Esophagus squamous epithelium (tissue), 5 donors: ENCODE measurements at regions not wholly inside any gene's neighbourhood (a gene's known extent, or its start where the extent isn't known, plus 50 kb on each side); places are given as distances from the start of the nearest gene placed in this dataset.

Experiments
- DNase-seq: peaks from one replicate; lab custom pipeline; 2025; lab: John Stamatoyannopoulos, UW
- H3K27ac ChIP-seq, 4 donors: fragments of 200-600 bp; sonication (generic); one replicate each; pipeline ENCODE4 v1.5.1; 2016 to 2019; ENCODE audit warnings: mild to moderate bottlenecking in 1 of 4
- H3K27me3 ChIP-seq, 4 donors: fragments of 200-600 bp; sonication (generic); 1 replicate in 3 of 4; 2 replicates in 1 of 4; pipeline versions ENCODE4 v1.5.1 to v1.6.0; 2017 to 2021; ENCODE audit warnings: antibody characterized with exemption in 1 of 4
- H3K36me3 ChIP-seq, 3 donors: fragments of 200-600 bp; sonication (generic); one replicate each; pipeline ENCODE4 v1.5.1; 2016 to 2019
- H3K4me1 ChIP-seq, 3 donors: fragments of 200-600 bp; sonication (generic); one replicate each; pipeline ENCODE4 v1.5.1; 2017 to 2019
- H3K4me3 ChIP-seq, 4 donors: fragments of 200-600 bp; sonication (generic); 1 replicate in 3 of 4; 2 replicates in 1 of 4; pipeline ENCODE4 v1.5.1; 2016 to 2019; ENCODE audit warnings: mild to moderate bottlenecking in 2 of 4, moderate library complexity in 1 of 4
- H3K9me3 ChIP-seq, 3 donors: fragments of 200-600 bp; sonication (generic); one replicate each; pipeline ENCODE4 v1.5.1; 2016 to 2019
- POLR2A ChIP-seq, 4 donors: fragments of 450-650 bp; IDR thresholded peaks; one replicate each; pipeline ENCODE4 v1.6.1; 2017; ENCODE audit warnings: antibody characterized with exemption in 4 of 4, mild to moderate bottlenecking in 4 of 4, moderate library complexity in 3 of 4
- WGBS, 2 donors: methylation state at CpG; one replicate each; pipeline ENCODE4 v1.1.5; 2018; 5-methylcytosine and 5-hydroxymethylcytosine counted together
- intact Hi-C: fragments of 100-400 bp; cut with DNase I; formaldehyde crosslinking; loops from one replicate; pipeline ENCODE4 v1.15.0; 2022
- TF ChIP-seq, protein P1 (sequence below), 6 experiments: fragments of 450-650 bp in 4 of 6; fragments of 200-600 bp in 2 of 6; sonication (generic) in 2 of 6; IDR thresholded peaks; one replicate each; pipeline ENCODE4 v1.5.1; 2016 to 2019; ENCODE audit warnings: antibody characterized with exemption in 6 of 6, mild to moderate bottlenecking in 4 of 6, moderate library complexity in 4 of 6
- donor health status: DM: yes; HTN: yes; CAD: no.

DNA sequence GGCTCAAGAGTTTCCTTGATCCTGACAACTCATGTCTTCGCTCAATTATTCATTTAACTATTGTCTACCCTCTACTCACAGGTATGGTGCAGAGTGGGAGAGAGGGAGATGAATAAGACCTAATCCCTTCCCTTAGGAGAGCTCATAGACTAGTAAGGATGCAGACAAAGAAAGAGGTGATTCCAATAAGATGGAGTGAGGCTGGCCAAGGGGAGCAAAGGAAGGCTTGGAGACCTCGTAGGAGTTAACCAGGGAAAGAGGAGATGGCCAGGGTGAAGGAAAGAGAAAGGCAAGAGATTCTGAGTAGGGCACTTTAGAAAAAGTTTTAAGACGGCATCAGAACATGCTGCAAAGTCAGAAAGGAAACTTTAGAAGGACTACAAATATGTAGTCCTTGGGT, 588.5 kb downstream of the VRK1 start:
- Histone ChIP-seq H3K27me3 (peaks cover 0 to 5% (median 0%) of the 10 kb centered on the region in 4 donors), H3K27ac (no peak overlapping the region), H3K4me3 (no peak overlapping the region), H3K36me3 (no peaks in the 10 kb centered on the region), H3K9me3 (no peaks in the 10 kb centered on the region), H3K4me1 (peaks cover 0 to 8% (median 0%) of the 10 kb centered on the region in 3 donors)
- intact Hi-C loops: no loop called here
- no peak for DNase-seq
- TF ChIP-seq, protein P1, sequence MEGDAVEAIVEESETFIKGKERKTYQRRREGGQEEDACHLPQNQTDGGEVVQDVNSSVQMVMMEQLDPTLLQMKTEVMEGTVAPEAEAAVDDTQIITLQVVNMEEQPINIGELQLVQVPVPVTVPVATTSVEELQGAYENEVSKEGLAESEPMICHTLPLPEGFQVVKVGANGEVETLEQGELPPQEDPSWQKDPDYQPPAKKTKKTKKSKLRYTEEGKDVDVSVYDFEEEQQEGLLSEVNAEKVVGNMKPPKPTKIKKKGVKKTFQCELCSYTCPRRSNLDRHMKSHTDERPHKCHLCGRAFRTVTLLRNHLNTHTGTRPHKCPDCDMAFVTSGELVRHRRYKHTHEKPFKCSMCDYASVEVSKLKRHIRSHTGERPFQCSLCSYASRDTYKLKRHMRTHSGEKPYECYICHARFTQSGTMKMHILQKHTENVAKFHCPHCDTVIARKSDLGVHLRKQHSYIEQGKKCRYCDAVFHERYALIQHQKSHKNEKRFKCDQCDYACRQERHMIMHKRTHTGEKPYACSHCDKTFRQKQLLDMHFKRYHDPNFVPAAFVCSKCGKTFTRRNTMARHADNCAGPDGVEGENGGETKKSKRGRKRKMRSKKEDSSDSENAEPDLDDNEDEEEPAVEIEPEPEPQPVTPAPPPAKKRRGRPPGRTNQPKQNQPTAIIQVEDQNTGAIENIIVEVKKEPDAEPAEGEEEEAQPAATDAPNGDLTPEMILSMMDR (IDR thresholded peaks at IDR 0.05): no peak
- WGBS, 2 donors: 72 to 74% methylated on average over 3 of the region's 3 CpGs

DNA sequence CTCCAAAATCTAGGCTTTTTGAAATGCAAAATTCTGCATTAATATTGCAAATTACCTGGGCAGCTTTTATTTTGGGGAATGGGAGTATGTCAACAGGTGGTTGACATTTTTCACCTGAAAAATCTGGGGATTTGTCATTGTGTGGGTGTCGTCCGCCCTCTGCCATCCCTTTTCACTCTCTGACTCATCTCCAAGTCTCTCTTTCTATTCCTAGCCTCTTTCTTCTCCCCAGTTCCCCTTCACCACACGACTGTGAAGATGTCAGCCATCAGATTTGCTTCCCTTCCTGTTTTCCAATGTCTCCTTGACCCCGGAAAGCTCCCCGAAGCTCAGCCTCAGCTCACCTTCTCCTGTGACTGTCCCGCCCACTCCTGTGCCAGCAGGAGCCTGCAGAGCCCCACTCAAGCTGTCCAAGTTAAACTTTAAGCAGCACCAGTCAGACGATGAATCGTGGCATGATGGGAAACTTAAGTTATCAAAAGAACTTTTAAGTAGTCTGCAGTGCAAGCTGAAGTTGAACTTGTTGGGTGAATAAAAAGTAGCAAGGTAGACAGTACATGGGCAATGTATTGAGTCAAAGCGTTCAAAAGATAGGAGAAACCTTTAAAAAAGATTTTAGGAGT, 590.2 kb downstream of the VRK1 start:
- Histone ChIP-seq H3K9me3 (no peaks in the 10 kb centered on the region), H3K27ac (no peak overlapping the region), H3K27me3 (peaks cover 0 to 5% (median 0%) of the 10 kb centered on the region in 4 donors), H3K4me3 (no peak overlapping the region), H3K36me3 (no peaks in the 10 kb centered on the region), H3K4me1 (peaks cover 0 to 8% (median 0%) of the 10 kb centered on the region in 3 donors)
- TF ChIP-seq, protein P1 (IDR thresholded peaks at IDR 0.05): no peak
- no peak for TF ChIP-seq POLR2A (IDR thresholded peaks at IDR 0.05)
- 45% methylated on average over 8 to 9 of the region's 9 CpGs for WGBS, 2 donors
- intact Hi-C loops: no loop called here
- no peak for DNase-seq

DNA sequence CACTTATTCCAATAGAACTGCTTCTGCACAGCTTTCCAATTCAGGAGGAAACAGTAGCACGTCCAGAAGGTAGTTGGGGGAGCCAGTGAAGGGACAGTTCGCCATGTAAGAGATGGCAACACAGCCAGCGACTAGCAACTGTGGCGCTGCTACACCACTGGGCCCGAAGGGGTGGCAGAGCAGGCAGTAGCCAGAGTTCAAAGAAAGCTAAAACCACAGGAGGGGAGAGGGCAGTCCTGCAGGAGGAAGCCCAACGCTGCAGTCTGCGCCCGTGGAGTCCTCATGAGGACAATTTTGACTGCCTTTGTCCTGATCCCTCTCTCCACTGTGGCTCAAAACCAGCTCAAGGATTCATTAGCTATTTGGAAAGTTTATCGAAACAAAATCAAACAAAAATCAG, 591.2 kb downstream of the VRK1 start:
- WGBS, 2 donors: 62 to 74% methylated on average over 7 to 9 of the region's 9 CpGs
- no peak overlapping the region for H3K27ac ChIP-seq

DNA sequence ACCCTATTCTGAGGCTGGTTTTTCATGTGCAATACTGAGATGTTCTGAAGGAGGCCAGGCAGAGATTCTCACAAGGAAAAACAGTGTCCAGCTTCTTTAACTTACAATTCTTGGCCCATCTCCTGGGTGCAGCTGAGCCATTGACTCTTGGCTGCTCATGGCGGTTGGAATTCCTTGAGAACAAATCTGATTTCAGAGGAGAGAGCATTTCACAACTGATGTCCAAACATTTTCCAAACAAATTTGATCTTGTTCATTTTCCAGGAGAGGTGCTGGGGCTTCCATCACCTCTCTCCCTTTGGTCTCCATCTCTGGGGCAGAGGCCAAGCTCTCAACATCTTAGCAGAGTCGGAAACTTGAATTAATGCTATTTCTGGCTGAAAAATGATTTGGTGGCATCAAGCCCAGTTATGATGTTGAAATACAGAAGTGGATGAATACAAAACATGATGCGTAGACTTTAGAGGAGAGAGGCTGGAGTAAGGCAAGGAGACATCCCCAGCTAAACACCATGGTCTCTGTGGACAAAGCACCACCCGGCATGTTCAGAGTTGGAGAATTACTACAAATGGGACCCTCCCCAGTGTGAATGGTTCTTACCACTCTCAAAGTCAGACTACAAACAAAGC, 593.0 kb downstream of the VRK1 start:
- Histone ChIP-seq H3K27ac (peak overlapping the region in 1 of 4 donors; percentile 47), H3K4me1 (no peaks in the 10 kb centered on the region), H3K9me3 (no peaks in the 10 kb centered on the region), H3K27me3 (peaks cover 0 to 26% (median 0%) of the 10 kb centered on the region in 4 donors), H3K4me3 (no peak overlapping the region), H3K36me3 (no peaks in the 10 kb centered on the region)
- DNase-seq: no peak
- no peak for TF ChIP-seq POLR2A (IDR thresholded peaks at IDR 0.05)
- TF ChIP-seq, protein P1 (IDR thresholded peaks at IDR 0.05): no peak
- intact Hi-C loops: no loop called here
- 66 to 75% methylated on average over 3 to 4 of the region's 4 CpGs for WGBS, 2 donors

More for the DNA sequence above, 591.2 kb downstream of the VRK1 start:
- Histone ChIP-seq H3K9me3 (no peaks in the 10 kb centered on the region), H3K36me3 (no peaks in the 10 kb centered on the region), H3K4me3 (no peak overlapping the region), H3K27me3 (peaks cover 0 to 15% (median 0%) of the 10 kb centered on the region in 4 donors), H3K4me1 (no peaks in the 10 kb centered on the region)
- intact Hi-C loops: no loop called here
- TF ChIP-seq, protein P1 (IDR thresholded peaks at IDR 0.05): no peak
- no peak for TF ChIP-seq POLR2A (IDR thresholded peaks at IDR 0.05)
- DNase-seq: no peak

DNA sequence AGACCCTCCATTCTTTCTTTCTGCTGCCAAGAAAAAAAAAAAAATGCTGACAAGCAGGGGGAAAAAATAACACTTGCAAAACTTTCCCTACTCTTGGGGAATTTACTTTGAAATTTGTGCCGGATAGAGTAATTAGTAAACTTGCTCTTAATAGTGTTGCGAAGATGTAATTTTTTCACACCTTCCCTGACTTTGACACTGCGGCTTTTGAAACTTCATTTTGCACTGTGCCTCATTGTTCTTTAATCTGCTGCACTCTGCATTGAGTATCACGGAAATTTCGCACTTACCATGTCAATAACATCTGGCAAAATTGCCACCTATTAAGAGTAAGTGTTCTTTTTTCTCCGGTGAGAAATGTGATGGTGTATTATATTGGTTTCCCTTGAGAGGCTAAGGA, 596.1 kb downstream of the VRK1 start:
- no peaks in the 10 kb centered on the region for H3K4me1 ChIP-seq
- no peak for TF ChIP-seq POLR2A (IDR thresholded peaks at IDR 0.05)
- TF ChIP-seq, protein P1 (IDR thresholded peaks at IDR 0.05): no peak
- no peaks in the 10 kb centered on the region for H3K9me3 ChIP-seq
- WGBS, 2 donors: 70 to 77% methylated on average over 6 of the region's 6 CpGs
- no peak for DNase-seq
- no peak overlapping the region for H3K4me3 ChIP-seq
- H3K27me3 ChIP-seq: peaks cover 0 to 26% (median 0%) of the 10 kb centered on the region in 4 donors
- H3K27ac ChIP-seq: no peak overlapping the region
- intact Hi-C loops: no loop called here
- H3K36me3 ChIP-seq: no peaks in the 10 kb centered on the region
